Stimulated activated CD4-positive, alpha-beta T cell treated with anti-CD3 and anti-CD28 coated beads, TNF-alpha, amount 100 ng/mL, for 24 hours (primary cell): ENCODE measurements at regions not wholly inside any gene's neighbourhood (a gene's known extent, or its start where the extent isn't known, plus 50 kb on each side); places are given as distances from the start of the nearest gene placed in this dataset.

ENCODE experiments used
- DNase-seq, 3 experiments: peaks; one replicate each; pipeline ENCODE4 v3.0.0-alpha.2; 2020; ENCODE audit warnings: low read depth in 3 of 3

- no peak for DNase-seq
Observed at GRCh38 chr2:216286616-216287231, 85.6 kb downstream of the MARCHF4 start.

GRCh38 chr2:216285701-216286100, 86.6 kb downstream of the MARCHF4 start:
- DNase-seq = no peak

- no peak for DNase-seq
Observed at GRCh38 chr2:216284708-216285107, 87.6 kb downstream of the MARCHF4 start.

GRCh38 chr2:216283038-216283900, 89.0 kb downstream of the MARCHF4 start:
- DNase-seq = peak in 1 of 3 experiments; percentile 14

DNA sequence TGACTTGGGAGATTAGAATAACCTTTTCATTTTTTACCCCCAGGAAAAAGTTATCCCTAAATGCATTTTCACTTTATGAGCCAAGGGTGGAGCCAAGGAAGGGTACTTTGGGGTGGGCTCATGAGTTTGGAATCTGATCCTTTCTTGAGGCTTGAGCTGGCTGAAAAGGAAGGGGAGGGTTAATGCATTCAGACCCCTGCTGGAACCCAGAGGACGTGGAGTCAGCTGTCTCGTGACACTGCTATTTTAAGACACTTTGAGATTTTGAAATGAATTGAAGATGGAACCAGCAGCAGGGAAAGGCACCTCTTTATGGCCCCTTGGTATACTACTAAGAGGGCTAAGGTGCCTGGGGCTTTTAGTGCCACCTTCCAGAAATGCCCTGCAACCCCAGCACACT, 90.4 kb downstream of the MARCHF4 start:
- no peak for DNase-seq

GRCh38 chr2:216281316-216281715, 91.0 kb downstream of the MARCHF4 start:
- DNase-seq = no peak

- no peak for DNase-seq
Observed at GRCh38 chr2:216279459-216279858, 92.8 kb downstream of the MARCHF4 start.

- DNase-seq = no peak
Observed at GRCh38 chr2:216279031-216279430, 93.3 kb downstream of the MARCHF4 start.

DNA sequence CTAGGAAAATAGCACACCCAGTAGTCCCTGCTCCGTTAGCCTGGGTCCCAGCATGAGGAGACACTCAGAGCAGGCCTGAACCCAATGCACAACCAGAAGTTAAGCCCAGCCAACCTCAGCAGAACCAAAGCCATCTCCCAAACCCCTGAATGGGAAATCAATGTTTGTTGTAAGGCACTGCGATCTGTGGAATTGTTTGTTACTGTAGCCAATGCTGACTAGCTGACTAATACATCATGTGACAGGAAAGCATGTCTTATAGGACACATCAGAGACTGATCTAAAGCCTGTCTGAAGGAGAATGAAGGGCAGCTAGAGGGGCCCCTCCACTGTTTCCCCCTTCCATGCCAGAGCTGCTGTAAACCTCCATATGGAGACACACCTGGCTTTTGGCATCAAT, 96.4 kb downstream of the MARCHF4 start:
- DNase-seq = no peak

DNA sequence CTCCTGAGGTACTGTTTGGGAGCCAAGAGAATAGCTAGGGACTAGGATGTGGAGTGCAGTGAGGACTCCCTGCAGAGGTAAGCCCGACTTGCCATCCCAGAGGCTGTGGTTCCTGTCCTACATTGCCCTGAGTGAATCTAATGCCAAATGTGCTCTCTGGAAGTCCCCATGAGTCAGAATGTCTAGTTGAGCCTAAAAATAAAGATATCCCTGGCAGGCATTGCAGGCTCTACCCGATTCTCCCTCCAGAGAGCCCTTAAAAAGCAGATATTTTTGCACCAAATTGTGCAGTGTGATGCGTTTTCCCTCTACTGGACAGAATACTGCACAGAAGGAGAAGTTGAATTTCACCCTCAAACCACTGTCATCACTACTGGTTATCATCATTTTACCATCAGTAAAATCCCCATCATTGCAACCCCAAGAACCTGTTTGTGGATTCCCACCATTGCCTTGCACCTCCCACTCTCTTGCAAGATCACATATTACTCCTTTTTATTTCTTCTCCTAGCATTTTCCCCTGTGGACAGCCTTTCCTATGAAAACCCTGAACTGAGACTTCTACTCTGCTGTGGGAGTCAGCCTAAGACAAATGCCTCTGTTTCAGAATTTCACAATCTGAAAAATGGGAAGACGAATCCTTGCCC, 98.0 kb downstream of the MARCHF4 start:
- DNase-seq = no peak

DNA sequence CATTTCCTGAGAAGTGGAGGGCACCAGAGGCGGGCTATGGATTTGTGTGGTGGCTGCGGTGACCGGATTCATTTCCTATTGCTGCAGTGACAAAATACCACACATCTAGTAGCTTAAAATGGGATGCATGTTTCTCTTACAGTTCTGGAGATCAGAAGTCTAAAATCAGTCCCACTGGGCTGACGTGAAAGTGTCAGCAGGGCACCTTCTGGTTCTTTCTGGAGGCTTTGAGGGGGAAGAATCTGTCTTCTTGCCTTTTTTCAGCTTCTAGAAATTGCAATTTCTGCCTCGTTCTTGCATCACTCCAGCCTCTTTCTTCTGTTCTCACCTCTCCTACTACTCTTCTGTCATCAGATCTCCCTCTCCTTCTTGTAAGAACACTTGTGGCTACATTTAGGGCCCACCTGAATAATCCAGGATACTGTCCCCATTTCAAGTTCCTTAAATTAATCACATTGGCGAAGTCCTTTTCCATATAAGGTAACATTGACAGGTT, 111.2 kb downstream of the MARCHF4 start:
- no peak for DNase-seq

GRCh38 chr2:216260629-216261028, 111.7 kb downstream of the MARCHF4 start:
- no peak for DNase-seq

DNA sequence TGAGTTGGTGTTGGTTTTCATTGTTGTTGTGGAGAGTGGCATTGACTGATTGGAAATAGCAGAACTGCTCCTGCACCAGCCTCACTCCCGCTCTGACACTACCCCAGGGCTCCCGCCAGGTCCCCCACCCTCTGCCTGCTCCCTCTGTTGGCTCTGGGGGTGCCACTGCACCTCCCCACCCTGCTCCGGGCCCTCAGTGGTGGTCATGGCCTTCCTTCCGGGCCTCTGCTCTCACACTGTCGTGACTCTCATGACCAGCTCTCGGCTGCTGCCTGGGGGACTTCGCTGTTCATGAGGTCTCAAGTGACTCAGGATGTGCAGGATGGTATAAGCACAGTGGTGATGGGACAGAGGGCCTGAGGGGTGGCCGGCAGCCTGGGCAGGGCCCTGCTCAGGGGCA, 113.2 kb downstream of the MARCHF4 start:
- no peak for DNase-seq

DNA sequence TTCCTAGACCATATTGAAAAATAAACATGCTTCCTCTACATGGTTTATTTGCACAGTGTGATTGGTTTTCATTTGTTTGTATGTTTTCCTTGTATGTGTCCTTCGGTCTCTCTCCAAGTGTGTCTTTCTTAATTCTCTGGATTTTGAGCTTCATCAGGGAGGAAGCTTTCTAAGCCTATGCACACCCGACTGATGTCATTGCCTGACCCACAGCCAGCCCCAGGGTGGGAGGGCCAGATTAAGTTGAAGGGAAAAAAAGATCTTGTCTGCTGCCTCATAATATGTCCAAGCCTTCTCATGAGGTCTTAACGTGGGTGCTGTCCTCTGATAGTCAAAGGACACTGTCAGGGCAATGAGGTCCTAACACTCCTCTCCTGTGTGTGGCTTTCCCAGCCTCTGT, 115.2 kb downstream of the MARCHF4 start:
- no peak for DNase-seq
